Endometrium (tissue), 2 donors: ENCODE measurements at regions not wholly inside any gene's neighbourhood (a gene's known extent, or its start where the extent isn't known, plus 50 kb on each side); places are given as distances from the start of the nearest gene placed in this dataset.

Experiments used
- FAIRE-seq: peaks from 2 replicates; lab custom pipeline; 2012; peaks lifted over from hg19 to GRCh38; lab: Jason Lieb, UNC
- donor health status: control.
- donor health status: control.

DNA sequence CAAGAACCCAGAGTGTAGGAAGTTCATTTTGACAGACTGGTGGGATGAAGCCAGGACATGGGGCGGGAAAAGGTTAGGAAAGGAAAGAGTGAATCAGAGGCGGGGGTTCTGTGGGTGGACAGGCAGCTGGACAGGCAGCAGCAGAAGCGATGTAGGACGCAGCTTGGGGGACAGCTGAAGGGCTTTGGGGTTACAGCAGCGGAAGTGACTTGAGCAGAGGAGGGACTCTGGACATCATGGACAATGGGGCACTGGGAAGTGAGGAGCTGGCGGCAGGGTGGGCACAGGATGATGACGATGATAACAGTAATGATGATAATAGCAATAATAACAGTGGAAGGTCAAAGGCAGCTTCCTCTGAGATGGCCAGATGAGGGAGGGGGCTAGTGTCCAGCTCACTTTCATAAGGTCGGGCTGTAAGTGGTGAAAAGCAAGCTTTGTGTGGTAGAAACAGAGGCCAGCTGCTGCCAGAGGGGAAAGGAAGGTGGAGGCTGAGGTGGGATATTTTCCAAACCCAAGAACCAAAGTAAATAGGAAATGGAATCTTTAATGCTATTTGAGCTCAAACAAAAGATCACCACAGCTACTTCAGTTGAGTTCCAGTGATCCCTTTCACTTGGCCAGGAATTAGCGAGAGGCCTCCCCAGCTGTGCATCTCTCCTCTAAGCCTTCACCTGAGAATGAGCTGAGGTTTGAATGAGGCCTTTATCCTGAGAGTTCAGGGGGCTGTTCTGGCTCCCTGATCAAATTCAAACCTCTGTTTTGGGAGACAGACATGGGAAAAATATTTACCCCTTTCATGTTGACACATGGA is 433.5 kb downstream of the DHX35 start:
- no peak for FAIRE-seq

DNA sequence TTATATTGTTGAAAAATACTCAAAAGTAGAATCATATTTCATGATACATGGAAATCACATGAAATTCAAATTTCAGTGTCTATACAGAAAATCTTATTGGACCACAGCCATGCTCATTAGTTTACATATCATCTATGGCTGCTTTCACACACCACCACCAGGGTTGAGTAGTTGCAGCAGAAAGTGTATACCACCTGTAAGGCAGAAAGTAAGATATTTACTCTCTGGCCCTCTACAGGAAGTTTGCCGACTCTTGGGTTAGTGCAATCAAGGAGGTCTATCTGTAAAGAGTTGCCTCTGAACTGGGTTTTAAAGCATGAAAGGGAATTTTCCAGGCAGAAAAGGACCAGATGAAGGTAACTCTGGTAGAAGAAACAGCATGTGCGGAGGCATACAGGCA is 432.3 kb downstream of the DHX35 start:
- no peak for FAIRE-seq

DNA sequence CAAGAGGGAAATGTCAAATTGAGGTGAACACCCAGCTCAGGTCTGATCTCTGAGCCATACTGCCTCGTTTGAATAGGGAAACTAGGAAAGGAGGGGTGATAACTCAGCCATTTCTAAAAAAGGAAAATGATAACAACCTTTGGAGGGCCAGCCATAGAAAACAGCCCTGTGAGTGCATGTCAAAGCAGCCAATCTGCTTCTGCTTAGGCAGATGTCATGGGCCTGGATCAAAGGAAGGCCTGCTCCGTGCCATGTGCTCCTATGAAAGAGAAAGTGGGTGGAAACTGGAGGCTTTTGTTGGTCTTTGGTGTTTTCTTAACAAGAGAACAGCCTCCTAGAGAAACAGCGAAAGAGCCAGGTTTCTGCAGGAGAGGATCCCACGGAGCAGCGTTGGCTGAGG is 428.0 kb downstream of the DHX35 start:
- no peak for FAIRE-seq

DNA sequence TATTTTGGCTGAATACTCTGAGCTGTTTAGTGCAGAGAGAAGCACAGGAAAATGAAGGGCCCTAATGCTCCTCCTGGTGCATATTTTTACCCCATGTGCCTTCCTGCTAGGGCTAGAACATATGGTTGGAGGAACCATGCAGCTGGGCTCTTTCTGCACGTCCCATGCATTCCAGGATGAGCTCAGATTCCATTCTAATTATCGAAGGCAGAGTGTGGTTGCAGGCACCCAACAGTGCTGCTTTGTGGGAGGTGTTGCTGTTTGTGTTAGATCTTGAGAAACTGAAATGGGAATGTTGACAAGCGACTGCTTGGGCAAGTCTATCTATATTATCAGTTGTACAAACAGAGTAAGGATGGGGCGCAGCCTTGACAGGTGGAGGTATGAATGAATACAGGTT is 419.5 kb downstream of the DHX35 start:
- FAIRE-seq, result no peak

DNA sequence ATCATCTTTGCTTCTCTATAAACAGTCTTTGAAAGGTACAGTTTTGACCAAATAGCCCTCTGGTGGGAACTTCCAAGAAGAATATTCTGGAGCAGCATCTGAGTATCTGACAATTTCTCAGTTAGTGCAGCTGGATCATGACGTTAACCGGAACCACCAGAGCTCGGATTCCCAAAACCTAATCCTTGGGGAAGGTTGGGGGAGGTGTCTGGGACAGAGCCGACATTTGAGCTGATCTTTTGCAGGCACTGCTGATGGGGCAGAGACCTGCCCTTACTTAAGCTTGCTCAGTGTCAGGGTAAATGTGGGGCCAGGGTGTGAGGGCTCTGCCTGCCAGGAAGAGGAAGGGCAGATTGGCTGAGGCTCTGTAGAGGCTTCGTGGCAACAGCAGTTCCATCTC is 416.6 kb downstream of the DHX35 start:
- FAIRE-seq, result no peak

DNA sequence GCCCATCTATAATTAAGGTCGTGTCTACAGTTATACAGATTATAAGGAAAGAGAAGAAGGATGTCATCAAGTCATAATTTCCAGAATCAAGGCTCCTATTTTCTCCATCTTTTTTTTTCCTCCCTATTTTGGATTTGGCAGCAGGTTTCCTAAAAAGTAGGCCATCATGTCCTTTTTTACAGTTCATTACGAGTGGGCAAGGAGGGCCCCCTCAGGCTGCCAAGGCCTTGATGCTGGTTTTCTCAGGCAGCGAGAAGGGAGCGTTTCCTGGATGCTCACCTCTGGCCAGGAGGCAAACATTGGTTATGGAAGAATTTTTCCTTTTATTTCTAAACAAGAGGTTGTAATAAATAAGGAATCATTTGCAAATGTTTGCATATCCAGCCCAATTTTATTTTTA is 414.6 kb downstream of the DHX35 start:
- no peak for FAIRE-seq

DNA sequence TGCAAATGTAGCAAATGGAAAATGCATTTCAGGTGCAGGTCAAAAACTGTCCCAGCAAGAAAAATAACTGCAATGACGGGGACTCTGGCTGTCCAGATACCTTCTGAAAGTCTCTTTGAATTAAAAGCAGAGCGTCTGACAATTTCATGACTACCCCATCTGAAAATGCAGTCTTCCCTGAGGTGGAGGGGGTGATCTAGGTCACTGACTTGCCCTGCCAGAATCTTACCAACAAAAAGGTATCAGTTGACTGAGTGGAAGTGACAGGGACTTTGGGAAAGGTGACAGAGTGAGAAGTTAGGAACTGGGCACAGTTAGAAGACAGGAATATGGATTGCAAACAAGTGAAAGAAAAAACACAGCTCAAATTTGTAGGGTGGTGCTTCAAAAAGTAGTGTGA is 402.2 kb downstream of the DHX35 start:
- no peak for FAIRE-seq

DNA sequence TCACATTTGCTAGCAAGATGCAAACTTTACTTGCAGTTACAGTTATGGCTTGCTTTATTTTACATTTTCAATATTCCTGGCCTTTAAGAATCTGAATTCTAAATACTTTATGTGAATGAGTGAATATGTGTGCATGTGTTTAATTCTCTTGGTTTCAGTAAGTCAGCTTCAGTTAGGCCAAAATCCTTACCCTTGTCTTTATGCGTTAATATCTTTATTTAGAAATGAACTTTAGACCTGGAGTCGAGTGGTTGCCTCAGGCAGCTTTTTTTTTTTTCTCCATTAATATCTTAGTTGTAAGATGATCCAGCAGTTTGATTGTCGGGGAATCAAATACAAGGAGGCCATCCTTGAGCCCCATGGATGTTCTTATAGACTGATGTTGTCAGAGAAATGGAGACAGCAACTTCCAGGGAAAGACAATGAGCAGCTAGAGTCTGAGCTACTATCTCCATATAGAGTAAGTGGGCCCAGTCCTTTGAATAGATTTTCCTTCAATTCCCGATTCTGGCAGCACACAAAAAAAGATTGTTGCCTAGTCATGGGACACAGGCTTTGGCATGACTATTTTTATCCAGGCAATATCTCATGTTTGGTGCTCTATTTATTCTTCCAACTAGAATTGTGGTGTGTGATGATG is 398.0 kb downstream of the DHX35 start:
- FAIRE-seq, result no peak

DNA sequence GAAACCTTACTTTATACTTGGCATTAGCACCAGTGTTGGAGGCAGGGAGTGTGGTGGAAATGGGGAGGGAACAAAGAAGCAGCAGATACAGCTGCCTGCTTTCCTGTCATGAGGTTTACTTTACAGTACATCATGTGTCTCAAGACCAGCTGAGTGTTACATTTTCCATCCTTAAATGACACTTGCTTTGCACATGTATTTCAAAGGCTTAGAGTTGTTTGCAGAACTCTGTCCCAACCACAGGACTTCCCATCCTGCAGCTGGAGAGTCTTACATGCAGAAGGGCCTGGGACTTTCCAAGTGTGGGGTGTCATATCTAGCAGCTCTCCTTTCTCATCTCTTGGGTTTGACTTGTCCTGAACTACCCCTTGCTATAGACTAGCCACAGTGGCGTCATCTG is 395.9 kb downstream of the DHX35 start:
- FAIRE-seq, result no peak

DNA sequence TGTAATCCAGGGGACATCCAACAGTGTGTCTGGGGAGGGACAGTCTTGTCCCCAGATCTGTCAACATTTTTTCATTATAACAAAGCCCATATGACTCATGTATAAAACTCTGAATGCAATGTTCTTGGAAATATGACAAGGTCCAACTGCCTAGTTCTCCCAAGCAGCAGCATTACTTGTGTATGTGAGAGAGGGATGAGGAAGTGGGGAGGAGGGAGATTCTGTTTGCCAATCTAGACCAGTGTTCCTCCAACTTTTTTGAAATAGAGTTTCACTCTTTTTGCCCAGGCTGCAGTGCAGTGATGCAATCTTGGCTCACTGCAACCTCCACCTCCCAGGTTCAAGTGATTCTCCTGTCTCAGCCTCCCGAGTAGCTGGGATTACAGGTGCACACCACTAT is 394.8 kb downstream of the DHX35 start:
- no peak for FAIRE-seq

DNA sequence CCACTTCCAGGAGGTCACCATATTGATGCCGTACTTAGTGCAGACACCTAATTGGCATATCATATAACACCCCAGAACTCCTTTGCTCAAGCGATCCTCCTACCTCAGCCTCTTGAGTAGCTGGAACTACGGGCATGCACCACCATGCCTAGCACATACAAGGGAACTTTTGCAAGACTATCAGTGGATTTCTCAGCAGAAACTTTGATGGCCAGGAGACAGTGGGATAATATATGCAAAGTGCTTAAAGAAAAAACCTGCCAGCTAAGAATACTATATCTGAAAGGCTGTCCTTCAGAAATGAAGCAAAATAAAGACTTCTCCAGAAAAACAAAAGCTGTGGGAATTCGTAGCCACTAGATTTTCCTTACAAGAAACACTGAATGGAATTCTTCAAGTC is 387.1 kb downstream of the DHX35 start:
- no peak for FAIRE-seq

DNA sequence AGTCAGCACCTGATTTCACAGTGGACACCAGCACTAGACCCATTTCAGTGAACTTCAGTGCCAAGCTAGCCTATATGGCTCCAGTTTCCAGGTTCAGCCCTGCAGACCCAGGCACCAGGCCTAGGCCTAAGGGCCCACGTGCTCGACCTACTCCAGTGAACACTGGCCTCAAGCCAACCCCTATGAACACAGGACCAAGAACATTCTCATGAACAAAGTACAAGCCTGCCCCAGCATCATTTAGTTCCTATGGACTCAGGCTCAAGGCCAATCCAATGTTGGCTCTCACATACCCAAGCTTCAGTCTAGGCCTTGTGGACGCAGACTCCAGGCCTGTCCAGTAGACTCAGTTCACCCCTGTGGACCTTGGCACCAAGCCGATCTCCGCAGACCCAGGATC is 385.5 kb downstream of the DHX35 start:
- FAIRE-seq, result no peak

DNA sequence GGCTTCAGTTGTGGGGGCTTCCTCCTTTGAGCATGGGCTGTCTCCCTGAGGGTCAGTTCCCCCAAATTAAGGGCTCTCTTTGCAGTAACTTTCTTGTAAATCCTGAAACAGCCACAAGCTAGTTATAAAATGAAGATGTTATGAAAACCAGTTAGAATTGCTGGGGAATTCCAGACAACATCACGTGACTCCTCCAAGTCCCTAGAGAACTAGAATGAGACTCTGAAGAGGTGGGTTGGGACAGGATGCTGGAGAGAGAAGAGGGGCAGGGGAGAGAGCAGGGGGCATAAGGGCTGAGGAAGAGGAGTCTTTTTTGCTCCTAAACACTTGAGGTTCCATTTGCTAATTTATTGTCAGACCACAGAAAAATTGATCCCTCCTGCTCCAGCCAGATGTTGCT is 380.3 kb downstream of the DHX35 start:
- no peak for FAIRE-seq

DNA sequence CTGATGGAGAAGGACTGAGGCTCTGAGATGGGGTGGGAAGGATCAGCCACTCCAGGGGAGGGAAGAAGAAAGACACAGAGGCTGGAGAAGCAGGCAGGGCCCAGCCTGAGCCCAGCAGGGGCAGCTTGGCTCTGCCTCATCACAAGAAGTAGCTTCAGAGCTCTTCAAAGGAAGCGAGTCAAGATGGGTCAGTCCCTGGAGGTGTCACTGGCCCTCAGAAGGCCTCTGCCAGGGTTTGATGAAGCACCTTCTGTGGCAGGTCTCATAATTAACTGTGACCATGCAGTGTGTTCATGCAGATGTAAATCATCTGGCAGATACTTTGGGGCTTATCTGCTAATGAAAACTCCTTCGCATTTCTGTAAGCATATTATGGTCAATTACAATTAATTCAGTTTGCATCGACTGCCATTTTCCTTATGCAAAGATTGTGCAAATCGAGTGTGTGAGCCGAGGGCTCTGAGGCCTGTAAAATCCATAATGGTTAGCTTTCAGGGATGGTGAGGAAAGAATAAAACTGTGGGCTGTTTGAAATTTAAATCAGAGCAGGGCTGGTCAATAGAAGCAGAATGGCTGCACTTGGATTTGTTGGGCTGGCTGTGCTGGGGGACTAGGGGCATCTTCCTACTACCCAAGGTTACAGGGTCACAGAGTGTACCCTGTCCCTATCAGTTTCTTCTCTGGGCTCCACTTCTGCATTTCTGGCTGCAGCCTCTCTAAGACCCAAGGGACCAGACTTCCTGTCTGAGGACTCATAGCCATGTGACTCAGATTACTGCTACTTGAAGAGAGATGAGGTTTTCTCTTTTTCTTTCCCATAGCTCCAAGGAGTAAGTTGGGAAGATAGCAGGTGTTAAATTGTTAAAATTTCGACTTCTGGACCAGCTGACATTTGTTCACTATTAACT is 376.6 kb downstream of the DHX35 start:
- FAIRE-seq, result no peak

DNA sequence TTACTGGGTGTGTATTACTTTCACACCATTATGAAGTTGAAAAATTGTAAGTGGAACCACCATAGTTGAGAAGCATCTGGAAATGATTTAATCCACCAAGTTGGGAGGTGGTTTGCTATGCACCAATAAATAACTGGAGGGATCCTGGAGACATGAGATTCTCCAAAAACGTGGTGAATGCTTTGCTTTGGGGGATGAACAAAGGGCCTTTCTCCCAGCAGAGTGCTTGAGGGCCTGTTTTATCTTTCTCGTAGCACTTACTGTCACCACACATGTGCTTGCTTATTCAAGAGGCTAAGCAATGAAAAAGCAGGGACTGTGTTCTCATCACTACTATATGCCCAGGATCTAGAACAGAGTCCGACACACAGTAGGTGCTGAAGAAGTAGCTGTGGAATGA is 371.1 kb downstream of the DHX35 start:
- FAIRE-seq, result no peak

DNA sequence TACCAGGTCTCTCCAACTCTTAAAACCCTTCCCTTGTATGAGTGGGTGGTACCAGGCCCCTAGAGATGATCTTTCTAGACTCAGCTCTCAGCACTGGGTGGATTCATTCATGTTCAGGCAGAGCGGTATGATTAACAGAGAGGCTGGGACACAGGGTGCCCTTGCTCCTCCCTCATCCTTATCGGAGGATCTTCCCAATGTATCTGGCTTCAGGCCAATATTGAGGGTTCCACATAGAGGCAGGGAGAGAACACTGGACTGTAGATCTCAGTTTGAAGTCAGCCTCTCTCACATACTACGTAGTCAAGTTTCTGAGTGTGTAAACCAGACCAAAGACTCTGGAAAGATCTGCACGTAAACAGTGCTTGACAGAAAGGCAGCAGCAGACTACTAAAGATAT is 366.2 kb downstream of the DHX35 start:
- FAIRE-seq, result no peak

DNA sequence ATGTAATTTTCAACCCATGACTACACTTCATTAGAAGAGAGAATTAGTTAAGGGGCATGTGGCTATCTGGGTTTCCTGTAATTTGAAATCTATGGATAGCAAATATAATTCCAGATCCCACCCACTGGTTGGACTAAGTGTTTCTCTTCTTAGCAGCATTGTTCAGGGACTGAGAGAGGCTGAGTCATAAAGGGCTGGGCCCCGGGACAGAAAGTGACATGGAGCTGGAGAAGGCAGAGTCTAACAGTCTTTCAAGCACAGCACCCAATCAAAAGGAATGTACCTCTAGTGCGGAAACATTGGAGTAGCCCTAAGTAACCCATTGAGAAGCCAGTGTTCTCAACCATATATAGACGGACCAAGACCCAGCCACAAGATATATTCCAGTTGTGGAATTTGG is 363.9 kb downstream of the DHX35 start:
- FAIRE-seq, result no peak

DNA sequence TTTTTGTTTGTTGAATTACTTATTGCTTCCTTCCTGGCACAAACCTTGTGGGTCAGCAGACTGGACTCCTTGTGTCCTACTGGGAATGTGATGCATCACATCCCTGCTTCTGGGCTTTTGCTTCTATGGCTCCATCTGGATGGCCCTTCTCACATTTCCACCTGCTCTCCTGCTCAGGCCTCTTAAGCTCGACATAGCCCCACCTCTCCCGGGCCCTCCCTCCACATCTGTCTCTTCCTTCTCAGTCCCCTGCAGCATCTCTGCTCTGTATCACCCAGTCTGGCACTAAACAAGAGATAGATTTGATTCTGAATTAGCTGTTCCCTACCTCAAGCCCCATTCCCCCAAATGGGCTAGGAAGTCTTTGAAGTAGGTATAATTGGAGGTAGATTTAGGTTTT is 356.8 kb downstream of the DHX35 start:
- no peak for FAIRE-seq

DNA sequence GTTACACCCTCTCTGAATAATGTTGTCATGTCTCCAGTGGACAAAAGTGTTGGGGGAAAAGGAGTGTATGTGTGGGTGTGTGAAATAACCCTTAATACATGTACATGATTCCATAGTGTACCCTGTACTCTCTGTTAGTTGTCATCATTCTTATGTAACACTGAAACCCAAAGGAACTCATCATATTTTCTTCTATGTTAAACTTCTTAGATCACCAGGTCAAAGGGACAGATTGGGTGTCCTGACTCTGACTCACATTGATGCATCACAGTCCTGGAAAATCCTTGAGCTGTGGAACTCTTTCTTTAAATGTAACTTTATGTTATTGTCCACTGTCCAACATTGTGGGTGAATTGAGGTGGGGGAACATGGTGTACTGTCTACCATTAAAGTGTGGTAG is 350.5 kb downstream of the DHX35 start:
- no peak for FAIRE-seq

DNA sequence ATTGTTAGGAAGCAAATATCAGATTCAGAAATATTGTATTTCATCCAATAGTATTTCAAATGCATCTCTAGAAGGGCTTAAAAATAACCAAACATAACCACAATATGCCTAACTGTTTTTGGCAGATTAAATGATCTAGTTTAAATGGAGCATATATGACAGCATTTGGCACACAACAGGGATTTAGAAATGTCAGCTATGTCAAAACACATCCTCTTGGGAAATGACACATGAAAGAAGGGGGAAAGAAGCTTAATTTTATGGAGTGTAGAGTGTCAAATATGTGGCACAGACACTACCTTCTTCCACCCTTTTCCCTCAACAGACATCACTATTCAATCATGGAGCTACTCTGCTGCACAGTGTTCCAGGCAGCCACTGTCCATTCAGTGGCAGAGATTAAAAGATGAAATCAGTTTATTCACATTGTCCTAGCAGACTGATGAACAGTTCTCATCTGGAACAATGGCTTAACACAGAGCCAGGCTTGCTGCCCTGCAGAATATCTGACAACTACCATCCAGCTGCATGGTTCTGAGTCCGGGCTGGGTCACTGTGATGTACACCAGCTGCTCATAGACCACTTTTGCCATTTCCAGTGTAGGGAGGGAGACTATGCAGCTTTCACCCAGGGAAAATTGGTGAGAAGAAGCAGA is 349.8 kb downstream of the DHX35 start:
- no peak for FAIRE-seq

DNA sequence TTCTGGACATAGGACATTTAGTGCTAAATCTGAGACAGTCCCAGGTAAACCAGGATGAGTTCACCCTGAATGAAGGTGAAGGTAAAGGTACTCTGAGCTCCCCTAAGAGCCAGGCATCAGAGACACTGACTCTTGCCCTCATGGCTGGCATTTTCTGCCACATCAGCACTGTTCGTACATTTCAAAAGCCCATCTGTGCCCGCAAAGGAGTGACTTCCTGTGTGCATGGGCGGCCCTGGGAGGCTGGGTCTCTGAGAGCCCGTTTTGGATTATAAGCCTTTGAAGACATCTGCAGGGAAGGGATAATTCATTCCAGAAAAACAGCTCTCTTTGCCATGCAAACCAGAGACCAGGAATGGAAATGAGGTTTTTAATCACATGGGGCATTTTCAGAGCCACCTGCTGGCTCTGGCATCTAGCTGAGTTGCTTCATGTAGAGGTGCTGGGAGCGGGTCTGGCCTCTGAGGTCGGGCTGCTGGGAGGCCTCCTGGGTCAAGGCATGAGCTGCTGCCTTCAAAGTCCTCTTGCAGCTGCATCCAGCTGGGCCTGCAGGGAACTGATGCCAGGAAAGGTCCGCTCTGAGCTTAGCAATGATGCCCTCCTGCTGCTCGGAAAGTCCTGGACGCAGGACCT is 348.3 kb downstream of the DHX35 start:
- FAIRE-seq, result no peak

DNA sequence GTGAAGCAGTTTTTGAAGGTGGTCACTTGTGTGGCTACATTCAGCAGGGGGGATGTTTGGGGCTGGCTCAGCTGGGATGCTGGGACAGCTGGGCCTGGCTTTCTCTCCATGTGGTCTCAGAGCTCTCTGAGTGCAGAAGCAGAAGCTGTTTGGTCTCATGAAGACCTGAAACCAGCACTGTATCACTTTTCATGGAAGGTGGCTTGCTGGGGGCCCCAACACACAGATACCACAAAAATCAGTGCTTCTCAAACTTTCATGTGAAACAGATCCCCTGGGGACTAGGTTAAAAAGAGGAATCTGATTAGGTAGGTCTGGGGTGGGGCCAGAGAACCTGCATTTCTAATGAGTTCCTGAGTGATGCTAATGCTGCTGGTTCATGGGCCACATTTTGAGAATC is 347.3 kb downstream of the DHX35 start:
- FAIRE-seq, result no peak
